A549 (cell line): ENCODE measurements at regions not wholly inside any gene's neighbourhood (a gene's known extent, or its start where the extent isn't known, plus 50 kb on each side); places are given as distances from the start of the nearest gene placed in this dataset.

Source experiments
- E2F6 ChIP-seq: IDR thresholded peaks from 2 replicates; pipeline ENCODE4 v1.6.1; 2012; ENCODE audit warnings: low read depth, borderline replicate concordance
- RCOR1 ChIP-seq: fragments of 150-350 bp; IDR thresholded peaks from 2 replicates; pipeline ENCODE4 v1.6.1; 2014; ENCODE audit warnings: antibody characterized with exemption, low read length, low read depth
- SMC3 ChIP-seq: fragments of >200 bp; sonication (Bioruptor Twin); formaldehyde crosslinking; IDR thresholded peaks from 3 replicates; pipeline ENCODE4 v1.6.1; 2018; ENCODE audit warnings: inconsistent platforms

GRCh38 chr13:109318945-109319590 lies 467.3 kb downstream of the IRS2 start:
- no peak for TF ChIP-seq E2F6
- no peak for TF ChIP-seq RCOR1
- no peak for TF ChIP-seq SMC3
